Pulmonary artery endothelial cell (primary cell): ENCODE measurements at regions not wholly inside any gene's neighbourhood (a gene's known extent, or its start where the extent isn't known, plus 50 kb on each side); places are given as distances from the start of the nearest gene placed in this dataset.
"Not testable (repeated sequence)": the region's sequence is repeated elsewhere in the genome, so short reads cannot be mapped to it uniquely, and the experiment has no call there.

Experiments
- DNase-seq: peaks from one replicate; pipeline ENCODE4 v3.0.0-alpha.2; 2011; ENCODE audit warnings: low read depth, low spot score

DNA sequence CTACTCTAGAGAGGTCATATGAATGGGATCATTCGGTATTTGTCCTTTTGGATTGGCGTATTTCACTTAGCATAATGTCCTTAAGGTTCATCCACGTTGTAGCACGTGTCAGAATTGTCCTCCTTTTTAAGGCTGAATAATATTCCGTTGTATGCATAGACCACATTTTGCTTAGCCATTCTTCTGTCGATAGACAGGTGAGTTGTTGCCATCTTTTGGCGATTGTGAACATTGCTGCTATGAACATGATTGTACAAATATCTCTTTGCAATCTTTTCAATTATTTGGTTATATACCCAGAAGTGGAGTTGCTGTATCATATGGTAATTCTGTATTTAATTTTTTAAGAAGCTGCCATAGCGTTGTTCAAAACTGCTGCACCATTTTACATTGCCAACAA, 52.4 kb upstream of the GOLGA8J start:
- no peak for DNase-seq

DNA sequence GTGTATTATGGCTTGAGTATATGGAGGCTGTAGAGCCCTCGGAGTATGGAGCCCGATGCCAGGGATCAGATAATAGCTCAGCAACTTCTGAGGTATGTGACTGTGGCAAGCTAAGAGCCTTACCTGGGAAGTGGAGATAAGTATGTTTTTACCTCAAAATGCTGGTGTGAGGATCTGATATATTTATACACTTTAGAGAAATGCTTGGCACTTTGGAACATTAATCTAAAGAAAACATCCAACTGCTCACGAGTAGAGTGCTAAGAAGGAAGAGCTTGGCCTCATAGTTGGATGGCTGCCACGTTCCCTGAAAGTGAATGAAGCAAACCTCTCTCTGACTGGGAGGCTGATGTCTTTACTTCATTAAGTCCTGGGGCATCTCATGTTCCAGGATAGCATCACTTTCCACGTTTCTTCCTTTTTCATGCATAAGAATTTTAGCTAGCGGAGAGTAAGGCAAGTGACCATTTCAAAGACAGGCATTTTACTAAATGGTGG, 58.9 kb upstream of the GOLGA8J start:
- DNase-seq = no peak

GRCh38 chr15:30010746-30011145, 72.0 kb upstream of the GOLGA8J start:
- DNase-seq = no peak

- no peak for DNase-seq
Measured at GRCh38 chr15:30008156-30008555, 74.6 kb upstream of the GOLGA8J start.

GRCh38 chr15:30001602-30002001, 81.2 kb upstream of the GOLGA8J start:
- no peak for DNase-seq

- DNase-seq = no peak
Measured at GRCh38 chr15:29998033-29998432, 84.7 kb upstream of the GOLGA8J start.

DNA sequence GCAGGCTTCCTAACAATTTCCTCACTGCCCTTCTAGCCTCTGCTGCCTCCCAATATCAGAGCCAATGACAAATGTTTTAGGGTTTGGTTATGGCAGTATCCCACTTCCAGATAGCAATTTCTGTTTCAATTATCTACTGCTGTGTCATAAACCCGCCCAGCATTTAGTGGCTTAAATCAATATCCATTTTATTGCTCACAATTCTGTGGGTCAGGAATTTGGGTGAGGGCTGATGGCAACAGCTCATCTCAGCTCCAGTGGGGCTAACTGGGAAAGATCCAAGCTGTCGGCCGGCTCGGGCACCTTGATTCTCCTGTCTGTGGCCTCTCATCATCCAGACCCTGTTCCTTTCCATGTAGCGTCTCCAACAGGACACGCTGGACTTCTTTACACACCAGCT, 85.3 kb upstream of the GOLGA8J start:
- no peak for DNase-seq

- DNase-seq = no peak
Measured at GRCh38 chr15:29994284-29994683, 88.5 kb upstream of the GOLGA8J start.

DNA sequence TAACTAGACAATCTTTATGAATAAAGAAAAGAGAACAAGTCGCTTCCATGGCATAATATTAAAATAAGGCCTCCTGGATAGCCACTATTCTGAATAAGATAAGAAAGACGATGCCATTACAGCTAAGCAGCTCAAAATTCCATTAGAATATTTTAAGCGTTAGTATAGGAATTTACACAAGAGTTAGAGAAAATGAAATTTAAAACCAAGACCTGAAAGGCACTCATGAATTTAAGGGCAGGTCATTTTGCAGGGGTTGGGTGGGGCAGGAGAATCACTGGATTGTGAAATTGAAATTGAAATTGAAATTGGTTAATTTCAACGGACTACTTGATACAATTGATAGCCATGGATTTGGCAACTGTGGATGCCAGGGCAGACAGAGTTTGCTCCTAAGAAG, 91.8 kb upstream of the GOLGA8J start:
- no peak for DNase-seq

DNA sequence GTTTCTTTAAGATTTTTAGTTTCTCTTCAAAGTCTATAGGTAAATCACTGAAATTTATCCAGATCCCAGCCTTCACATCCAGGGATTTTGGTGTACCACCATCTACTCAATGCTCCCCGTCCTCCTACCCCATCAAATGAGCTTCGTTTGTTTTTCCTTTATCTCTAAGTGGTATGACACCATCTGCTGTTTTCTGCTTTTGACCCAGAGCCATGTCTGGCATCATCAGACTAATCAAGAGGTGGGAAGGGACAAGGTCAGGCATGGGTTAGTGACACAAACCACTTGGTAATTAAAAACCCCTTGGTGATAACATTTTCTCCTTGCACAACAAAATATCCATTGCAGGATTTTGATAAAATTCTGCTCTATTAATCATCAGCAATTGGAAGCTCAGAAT, 92.7 kb upstream of the GOLGA8J start:
- DNase-seq = no peak

DNA sequence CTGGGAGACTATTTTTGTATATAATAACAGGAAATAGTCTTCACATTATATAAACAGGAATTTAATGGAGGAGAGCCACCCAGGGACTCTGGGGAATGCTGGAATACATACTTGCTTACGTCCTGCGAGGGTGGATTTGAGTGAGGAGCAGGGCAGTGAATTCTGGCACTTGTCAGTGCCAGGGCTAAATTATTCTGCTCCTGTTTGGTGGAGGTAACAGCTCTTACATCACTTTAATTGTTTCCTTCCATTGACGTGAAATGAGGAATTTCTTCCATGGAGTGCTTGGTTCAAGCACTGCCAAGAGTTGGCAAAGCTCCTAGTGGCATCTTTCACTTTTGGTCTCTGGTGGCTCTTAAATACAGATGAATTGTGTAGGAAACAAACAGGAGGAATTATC, 94.1 kb upstream of the GOLGA8J start:
- DNase-seq = no peak

DNA sequence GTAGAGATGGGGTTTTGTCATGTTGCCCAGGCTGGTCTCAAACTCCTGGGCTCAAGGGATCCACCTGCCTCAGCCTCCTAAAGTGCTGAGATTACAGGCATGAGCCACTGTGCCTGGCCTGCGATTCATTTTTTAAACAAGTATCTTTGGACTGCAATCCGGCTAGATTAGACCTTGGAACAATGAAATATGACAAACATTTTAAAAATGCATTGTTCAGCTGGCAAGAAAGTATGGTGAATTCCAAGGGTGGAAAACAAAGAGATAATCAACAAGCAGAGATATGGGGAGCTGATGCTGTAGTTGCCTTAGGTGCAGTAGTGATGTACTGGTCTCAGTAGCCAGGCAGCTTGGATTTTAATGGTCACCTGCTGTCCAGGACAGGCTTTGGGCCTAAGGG, 95.8 kb upstream of the GOLGA8J start:
- no peak for DNase-seq

GRCh38 chr15:29978411-29979382, 104.1 kb upstream of the GOLGA8J start:
- DNase-seq = no peak

- DNase-seq = not testable (repeated sequence)
Measured at GRCh38 chr15:29974056-29974455, 108.7 kb upstream of the GOLGA8J start.

DNA sequence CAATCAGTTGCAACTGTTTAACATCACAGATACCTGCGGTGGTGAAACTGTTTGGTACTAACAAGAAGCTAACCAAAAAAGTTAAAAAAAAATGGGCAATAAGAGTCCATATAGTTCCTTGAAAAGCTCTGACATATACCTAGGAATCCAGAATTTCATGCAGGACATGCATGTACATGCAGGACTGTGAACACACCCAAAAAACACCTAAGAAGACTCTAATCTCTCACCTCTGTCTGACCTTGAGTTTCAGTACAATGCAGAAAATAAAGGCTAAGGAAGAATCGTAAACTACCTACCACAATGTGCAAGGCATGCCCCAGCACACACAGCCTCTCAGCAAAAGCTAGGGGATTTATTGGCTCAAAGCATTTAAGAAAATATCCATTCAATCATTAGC, 110.7 kb upstream of the GOLGA8J start:
- no peak for DNase-seq

DNA sequence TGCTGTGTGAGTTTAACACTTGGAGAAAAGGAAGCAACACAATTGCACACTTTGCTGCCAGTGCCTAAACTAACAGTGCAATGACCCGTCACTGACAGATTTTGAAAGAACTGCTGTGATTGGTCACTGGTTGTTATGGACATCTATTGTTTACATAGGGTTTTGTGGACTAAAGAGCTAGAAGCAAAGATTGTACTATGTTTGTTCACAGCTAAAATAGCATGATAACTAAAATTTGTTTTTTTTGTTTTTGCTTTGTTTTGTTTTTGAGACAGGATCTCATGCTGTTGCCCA, 112.4 kb upstream of the GOLGA8J start:
- no peak for DNase-seq

DNA sequence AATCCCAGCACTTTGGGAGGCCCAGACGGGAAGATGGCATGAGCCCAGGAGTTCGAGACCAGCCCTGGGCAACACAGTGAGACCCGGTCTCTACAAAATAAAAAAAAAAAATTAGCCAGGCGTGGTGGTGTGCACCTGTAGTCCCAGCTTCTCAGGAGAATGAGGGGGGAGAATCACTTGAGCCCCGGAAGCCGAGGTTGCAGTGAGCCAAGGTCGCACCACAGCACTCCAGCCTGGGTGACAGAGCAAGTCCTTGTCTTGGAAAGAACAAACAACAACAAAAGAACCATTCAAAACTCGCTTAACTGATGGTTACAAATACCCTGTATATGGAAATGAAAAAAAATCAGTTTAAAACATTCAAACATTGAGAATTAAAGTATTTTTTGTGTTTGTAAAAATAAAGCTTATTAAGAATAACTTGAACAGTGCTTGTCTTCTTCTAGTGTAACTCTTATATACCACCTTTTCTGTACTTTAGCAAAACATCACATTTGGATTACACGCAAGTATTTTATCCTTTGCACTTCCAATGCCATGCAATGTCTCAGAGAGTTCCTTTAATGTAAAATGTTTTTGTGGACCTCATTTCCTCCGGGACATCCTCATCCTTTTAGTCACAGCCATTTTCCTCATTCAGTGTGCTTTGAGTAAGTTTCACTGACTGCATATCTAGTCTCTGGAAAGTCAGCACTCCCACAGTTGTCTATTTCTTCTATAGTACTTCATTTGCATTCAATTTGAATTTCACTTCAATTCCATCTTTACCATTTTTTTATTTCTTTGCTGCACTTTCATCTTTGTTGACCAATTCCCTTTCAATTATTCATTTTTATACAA, 113.0 kb upstream of the GOLGA8J start:
- DNase-seq = no peak

DNA sequence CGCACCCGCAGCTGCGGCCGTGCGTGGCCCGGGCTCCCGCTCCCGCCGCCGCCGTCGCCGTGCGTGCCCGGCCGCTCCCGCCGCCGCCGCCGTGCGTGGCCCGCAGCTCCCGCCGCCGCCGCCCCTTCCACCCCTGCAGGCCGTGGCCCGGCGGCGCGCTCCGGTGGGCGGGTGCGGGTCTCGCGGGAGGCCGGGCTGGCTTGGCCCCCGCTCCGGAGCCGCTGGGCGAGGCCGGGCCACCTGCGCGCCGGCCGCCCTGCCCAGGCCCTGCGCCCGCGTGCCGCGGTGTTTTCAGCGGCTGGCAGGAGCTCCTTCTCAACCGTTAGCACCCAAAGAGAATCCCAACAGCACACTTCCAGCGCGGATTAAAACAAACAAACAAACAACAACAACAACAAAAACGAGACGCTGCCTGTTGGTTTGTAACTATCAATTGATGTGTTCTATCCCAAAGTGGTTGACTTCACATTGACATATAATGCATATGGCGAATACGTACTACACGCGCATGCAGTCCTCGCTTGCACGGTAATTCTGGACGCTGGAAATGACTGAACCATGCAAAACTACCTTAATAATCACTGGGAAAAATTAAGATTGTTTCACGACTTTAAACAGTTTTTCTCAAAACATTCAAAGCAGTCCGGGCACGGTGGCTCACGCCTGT, 113.7 kb upstream of the GOLGA8J start:
- no peak for DNase-seq

DNA sequence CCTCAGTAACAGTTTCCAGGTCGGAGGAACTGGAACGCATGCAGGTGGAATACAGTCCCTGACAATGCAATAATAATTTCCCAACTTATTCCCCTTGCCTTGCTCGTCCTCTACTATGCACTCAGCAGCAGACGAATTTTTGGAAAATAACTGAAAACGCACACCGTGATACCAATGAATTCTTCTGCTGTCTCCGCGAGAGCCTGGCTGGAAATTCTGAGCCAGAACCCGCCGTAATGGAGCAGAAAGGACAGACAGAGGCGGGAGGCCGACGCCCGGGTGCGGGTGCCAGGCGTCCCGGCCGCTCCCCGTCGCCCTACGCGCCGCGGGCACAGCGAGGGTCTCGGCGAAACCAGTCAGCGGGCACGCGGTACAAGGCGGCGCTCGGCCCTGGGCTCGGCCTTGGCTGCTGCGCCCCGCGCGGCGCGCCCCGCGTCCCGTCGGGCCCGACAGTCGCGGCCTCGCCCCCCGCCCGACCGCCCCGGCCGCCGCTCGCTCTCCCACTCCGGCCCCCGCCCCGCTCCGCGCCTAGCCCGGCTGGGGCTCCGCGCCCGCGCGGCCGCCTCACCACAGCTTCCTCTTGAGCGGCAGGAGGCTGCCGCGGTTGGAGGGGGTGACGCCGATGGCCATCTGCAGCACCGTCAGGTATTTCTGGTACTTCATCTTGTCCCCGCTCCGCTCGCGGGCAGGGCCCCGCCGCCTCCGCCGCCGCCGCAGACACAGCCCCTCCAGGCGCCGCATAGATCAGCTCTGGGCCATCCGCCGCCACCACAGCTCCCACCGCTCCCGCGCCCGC, 114.5 kb upstream of the GOLGA8J start:
- no peak for DNase-seq

DNA sequence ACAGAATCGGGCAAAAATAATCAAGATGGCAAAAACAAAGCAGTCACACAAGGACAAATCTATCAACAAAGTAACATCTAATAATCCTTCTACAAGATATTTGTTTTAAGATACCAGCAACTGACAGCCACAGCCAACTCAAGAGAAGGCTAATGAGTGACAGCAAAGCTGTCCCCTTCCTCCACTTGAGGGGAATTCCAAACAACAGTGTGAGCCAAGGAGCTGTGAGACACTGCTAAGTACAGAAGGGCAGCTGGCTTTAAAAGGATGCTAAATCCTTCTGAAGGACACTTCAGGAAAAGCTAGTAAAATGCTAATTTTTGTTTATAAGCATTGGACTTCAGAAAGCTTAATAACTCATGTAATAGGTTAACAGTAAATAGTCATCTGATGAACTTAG, 120.3 kb upstream of the GOLGA8J start:
- DNase-seq = no peak
